ENCODE measurements at regions not wholly inside any gene's neighbourhood (a gene's known extent, or its start where the extent isn't known, plus 50 kb on each side); places are given as distances from the start of the nearest gene placed in this dataset.
A peak's percentile ranks its signal among the peaks of the same experiment; 100 is the strongest.

GRCh38 chr3:1552831-1553230 is 460.0 kb downstream of the CNTN6 start:
- H3K27me3 Mint-ChIP-seq (ENCODE audit: low read depth): no peaks in the 10 kb centered on the region
- TF ChIP-seq CTCF (IDR thresholded peaks at IDR 0.05; ENCODE audit: unreplicated experiment in 3 of 3): no peak
- no peaks in the 10 kb centered on the region for H3K4me1 Mint-ChIP-seq
- no peaks in the 10 kb centered on the region for H3K9me3 Mint-ChIP-seq
- no peaks in the 10 kb centered on the region for H3K36me3 Mint-ChIP-seq (ENCODE audit: low read depth)
- no peak overlapping the region for H3K4me3 Mint-ChIP-seq
- no peak overlapping the region for H3K27ac Mint-ChIP-seq

DNA sequence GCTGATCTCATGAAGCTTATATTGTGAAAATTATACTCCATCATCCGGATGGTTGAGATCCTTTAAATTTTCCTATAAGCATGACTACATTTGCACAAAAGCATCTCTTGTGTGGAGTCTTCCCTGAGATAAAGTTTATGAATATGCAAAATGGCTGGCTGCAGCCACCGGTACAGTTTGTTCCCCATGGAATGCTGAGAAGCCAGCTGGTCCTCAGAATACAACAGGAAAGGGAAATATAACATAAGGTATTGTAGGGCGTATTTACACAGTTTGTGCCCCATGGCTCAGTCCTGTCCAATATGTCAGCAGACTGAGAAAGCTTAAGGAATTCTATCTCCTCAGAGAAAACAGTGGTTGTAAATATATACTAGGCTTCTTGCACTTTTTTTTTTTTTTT is 468.6 kb downstream of the CNTN6 start:
- Mint-ChIP-seq H3K9me3 (no peaks in the 10 kb centered on the region), H3K27me3 (ENCODE audit: low read depth) (no peaks in the 10 kb centered on the region), H3K4me1 (no peaks in the 10 kb centered on the region), H3K4me3 (no peak overlapping the region), H3K36me3 (ENCODE audit: low read depth) (no peaks in the 10 kb centered on the region), H3K27ac (no peak overlapping the region)
- no peak for TF ChIP-seq CTCF (IDR thresholded peaks at IDR 0.05; ENCODE audit: unreplicated experiment in 3 of 3)

DNA sequence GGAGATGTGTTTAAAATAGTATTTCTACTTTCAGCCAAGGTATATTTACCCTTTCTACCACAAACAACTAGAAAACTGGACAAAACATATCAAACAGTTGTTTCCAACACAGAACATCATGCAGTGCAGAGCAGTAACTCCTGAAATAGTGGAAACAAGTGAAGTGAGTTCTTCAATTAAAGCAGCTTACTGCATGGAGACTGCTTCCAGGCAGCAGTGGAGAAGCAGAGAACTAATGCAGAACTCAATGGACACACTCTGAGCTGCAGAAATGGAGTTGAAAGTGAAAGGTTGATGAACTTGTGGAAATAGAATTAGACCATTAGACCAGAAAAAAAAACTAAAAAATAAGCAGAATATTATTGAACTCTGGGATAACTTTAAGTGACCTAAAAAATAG is 478.9 kb downstream of the CNTN6 start:
- no peak overlapping the region for H3K27ac Mint-ChIP-seq
- H3K9me3 Mint-ChIP-seq: peaks cover 2% of the 10 kb centered on the region
- no peak overlapping the region for H3K4me3 Mint-ChIP-seq
- no peaks in the 10 kb centered on the region for H3K36me3 Mint-ChIP-seq (ENCODE audit: low read depth)
- H3K4me1 Mint-ChIP-seq: peaks cover 3% of the 10 kb centered on the region
- TF ChIP-seq CTCF (IDR thresholded peaks at IDR 0.05; ENCODE audit: unreplicated experiment in 3 of 3): no peak
- peaks cover 3% of the 10 kb centered on the region for H3K27me3 Mint-ChIP-seq (ENCODE audit: low read depth)

DNA sequence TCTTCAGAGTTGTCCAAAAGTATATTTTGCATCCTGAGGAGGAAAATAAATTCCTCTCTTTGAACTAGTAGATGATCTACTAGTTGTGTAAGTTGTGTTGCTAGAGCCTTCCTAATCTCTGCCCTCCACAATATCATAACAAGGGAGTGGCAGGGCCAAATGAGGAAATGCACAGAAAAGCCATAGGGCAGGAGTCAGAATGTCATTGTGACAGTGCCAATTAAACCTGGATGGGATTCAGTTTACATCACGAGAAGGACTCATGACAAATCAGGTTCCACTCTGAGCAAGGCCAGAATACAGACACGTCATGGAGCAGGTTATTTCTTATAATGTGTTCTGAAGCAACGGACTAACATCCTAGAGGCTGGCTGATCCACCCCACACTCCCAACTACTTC is 483.2 kb downstream of the CNTN6 start:
- Mint-ChIP-seq H3K4me3 (no peak overlapping the region), H3K27ac (no peak overlapping the region), H3K27me3 (ENCODE audit: low read depth) (peaks cover 3% of the 10 kb centered on the region), H3K36me3 (ENCODE audit: low read depth) (no peaks in the 10 kb centered on the region), H3K9me3 (no peaks in the 10 kb centered on the region), H3K4me1 (peaks cover 17% of the 10 kb centered on the region)
- no peak for TF ChIP-seq CTCF (IDR thresholded peaks at IDR 0.05; ENCODE audit: unreplicated experiment in 3 of 3)

- Mint-ChIP-seq H3K27me3 (ENCODE audit: low read depth) (peaks cover 3% of the 10 kb centered on the region), H3K36me3 (ENCODE audit: low read depth) (no peaks in the 10 kb centered on the region), H3K4me3 (peak overlapping the region in 2 of 3 experiments; percentile 42 to 61), H3K4me1 (peaks cover 21% of the 10 kb centered on the region), H3K27ac (peak overlapping the region; percentile 57 to 86 (median 61)), H3K9me3 (no peaks in the 10 kb centered on the region)
- no peak for TF ChIP-seq CTCF (IDR thresholded peaks at IDR 0.05; ENCODE audit: unreplicated experiment in 3 of 3)
Observed at GRCh38 chr3:1578124-1578806, 485.4 kb downstream of the CNTN6 start.

GRCh38 chr3:1583044-1583443 is 490.2 kb downstream of the CNTN6 start:
- Mint-ChIP-seq H3K27ac (no peak overlapping the region), H3K4me3 (no peak overlapping the region), H3K4me1 (peaks cover 10% of the 10 kb centered on the region), H3K36me3 (ENCODE audit: low read depth) (no peaks in the 10 kb centered on the region), H3K27me3 (ENCODE audit: low read depth) (peaks cover 6% of the 10 kb centered on the region), H3K9me3 (peaks cover 24% of the 10 kb centered on the region)
- no peak for TF ChIP-seq CTCF (IDR thresholded peaks at IDR 0.05; ENCODE audit: unreplicated experiment in 3 of 3)

Measured in nephron (organoid).